ENCODE measurements at regions not wholly inside any gene's neighbourhood (a gene's known extent, or its start where the extent isn't known, plus 50 kb on each side); places are given as distances from the start of the nearest gene placed in this dataset.
A peak's percentile ranks its signal among the peaks of the same experiment; 100 is the strongest.

- H3K36me3 ChIP-seq (ENCODE audit: control insufficient read depth in 2 of 3, insufficient read depth in 3 of 3, low read length in 3 of 3): no peaks in the 10 kb centered on the region
These were observed 192.1 kb downstream of the ERCC6L2 start for GRCh38 chr9:96067600-96067999.

GRCh38 chr9:96067004-96067403 is 191.5 kb downstream of the ERCC6L2 start:
- H3K4me1 ChIP-seq (ENCODE audit: control insufficient read depth in 2 of 3, insufficient read depth in 2 of 3, low read depth in 1 of 3, low read length in 3 of 3): no peaks in the 10 kb centered on the region
- no peak overlapping the region for H3K27ac ChIP-seq (ENCODE audit: low read depth in 2 of 2, low read length in 2 of 2)
- no peaks in the 10 kb centered on the region for H3K27me3 ChIP-seq (ENCODE audit: control insufficient read depth, insufficient read depth, low read length)
- no peak overlapping the region for H3K9ac ChIP-seq (ENCODE audit: low read length in 3 of 3)
- intact Hi-C loops (cut with DNase I): no loop called here
- DNase-seq (peak in 2 of 5 donors; percentile 48 to 87), FAIRE-seq (no peak)
- no peak for TF ChIP-seq CTCF (IDR thresholded peaks at IDR 0.05; ENCODE audit: borderline replicate concordance, extremely low read depth, insufficient read depth)
- H3K36me3 ChIP-seq (ENCODE audit: control insufficient read depth in 2 of 3, insufficient read depth in 3 of 3, low read length in 3 of 3): no peaks in the 10 kb centered on the region
- H3K9me3 ChIP-seq (ENCODE audit: control insufficient read depth in 2 of 3, insufficient read depth in 1 of 3, low read length in 3 of 3): no peaks in the 10 kb centered on the region
- H3K4me3 ChIP-seq (ENCODE audit: low read length in 3 of 3): no peak overlapping the region

More at GRCh38 chr9:96067600-96067999, 192.1 kb downstream of the ERCC6L2 start:
- Histone ChIP-seq H3K4me3 (ENCODE audit: low read length in 3 of 3) (no peak overlapping the region), H3K9me3 (ENCODE audit: control insufficient read depth in 2 of 3, insufficient read depth in 1 of 3, low read length in 3 of 3) (no peaks in the 10 kb centered on the region), H3K9ac (ENCODE audit: low read length in 3 of 3) (no peak overlapping the region), H3K27me3 (ENCODE audit: control insufficient read depth, insufficient read depth, low read length) (no peaks in the 10 kb centered on the region), H3K4me1 (ENCODE audit: control insufficient read depth in 2 of 3, insufficient read depth in 2 of 3, low read depth in 1 of 3, low read length in 3 of 3) (no peaks in the 10 kb centered on the region), H3K27ac (ENCODE audit: low read depth in 2 of 2, low read length in 2 of 2) (no peak overlapping the region)
- TF ChIP-seq CTCF (IDR thresholded peaks at IDR 0.05; ENCODE audit: borderline replicate concordance, extremely low read depth, insufficient read depth): no peak
- DNase-seq (no peak), FAIRE-seq (no peak)
- intact Hi-C loops (cut with DNase I): no loop called here

DNA sequence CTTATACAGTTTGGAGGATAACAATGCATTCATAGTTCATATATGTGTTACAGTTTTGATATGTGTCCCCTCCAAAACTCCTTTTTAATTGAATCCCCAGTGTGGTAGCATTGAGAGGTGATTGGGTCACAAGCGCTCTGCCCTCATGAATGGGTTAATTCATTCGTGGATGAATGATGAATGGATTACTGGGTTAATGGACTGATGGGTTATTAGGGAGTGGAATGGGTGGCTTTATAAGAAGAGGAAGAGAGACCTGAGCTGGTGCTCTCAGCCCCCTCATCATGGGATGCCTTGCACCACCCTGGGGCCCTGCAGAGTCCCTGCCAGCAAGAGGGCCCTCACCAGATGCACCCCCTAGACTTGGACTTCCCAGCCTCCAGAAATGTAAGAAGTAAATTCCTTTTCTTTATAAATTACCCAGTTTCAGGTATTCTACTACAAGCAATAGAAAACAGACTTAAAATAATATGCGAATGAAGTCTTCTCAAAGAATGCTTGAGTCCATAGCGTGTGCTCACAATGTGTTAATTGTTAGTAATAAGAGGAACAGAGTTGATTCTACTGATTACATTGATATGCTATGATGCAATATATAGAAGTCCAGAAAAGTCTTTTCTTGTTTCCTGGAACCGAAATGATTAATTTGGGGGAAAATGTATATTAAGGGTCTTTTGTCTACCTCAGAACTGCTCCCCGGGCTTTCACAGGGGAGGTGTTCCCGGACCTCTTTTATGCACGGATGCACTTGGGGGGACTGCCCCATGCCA is 190.2 kb downstream of the ERCC6L2 start:
- peaks cover 0 to 3% (median 0%) of the 10 kb centered on the region in 3 donors for H3K4me1 ChIP-seq (ENCODE audit: control insufficient read depth in 2 of 3, insufficient read depth in 2 of 3, low read depth in 1 of 3, low read length in 3 of 3)
- H3K4me3 ChIP-seq (ENCODE audit: low read length in 3 of 3): no peak overlapping the region
- no peaks in the 10 kb centered on the region for H3K36me3 ChIP-seq (ENCODE audit: control insufficient read depth in 2 of 3, insufficient read depth in 3 of 3, low read length in 3 of 3)
- no peak for TF ChIP-seq CTCF (IDR thresholded peaks at IDR 0.05; ENCODE audit: borderline replicate concordance, extremely low read depth, insufficient read depth)
- no peak overlapping the region for H3K9ac ChIP-seq (ENCODE audit: low read length in 3 of 3)
- DNase-seq (no peak), FAIRE-seq (no peak)
- H3K9me3 ChIP-seq (ENCODE audit: control insufficient read depth in 2 of 3, insufficient read depth in 1 of 3, low read length in 3 of 3): no peaks in the 10 kb centered on the region
- intact Hi-C loops (cut with DNase I): no loop called here
- no peaks in the 10 kb centered on the region for H3K27me3 ChIP-seq (ENCODE audit: control insufficient read depth, insufficient read depth, low read length)
- H3K27ac ChIP-seq (ENCODE audit: low read depth in 2 of 2, low read length in 2 of 2): no peak overlapping the region
